Activated CD8-positive, alpha-beta memory T cell treated with anti-CD3 and anti-CD28 coated beads, Interleukin-2, amount 50 U/mL, for 24 hours (primary cell): ENCODE measurements at regions not wholly inside any gene's neighbourhood (a gene's known extent, or its start where the extent isn't known, plus 50 kb on each side); places are given as distances from the start of the nearest gene placed in this dataset.

ENCODE experiments used
- DNase-seq: peaks from one replicate; pipeline ENCODE4 v3.0.0-alpha.2; 2020; ENCODE audit errors: extremely low read depth

- DNase-seq = no peak
These were observed 254.1 kb downstream of the TRIB2 start for GRCh38 chr2:12970861-12971260.

GRCh38 chr2:12971581-12972365 lies 255.0 kb downstream of the TRIB2 start:
- no peak for DNase-seq

- no peak for DNase-seq
These were observed 261.5 kb downstream of the TRIB2 start for GRCh38 chr2:12978066-12978835.

- no peak for DNase-seq
These were observed 262.3 kb downstream of the TRIB2 start for GRCh38 chr2:12979066-12979465.

GRCh38 chr2:12980817-12981216 lies 264.1 kb downstream of the TRIB2 start:
- DNase-seq = no peak

- DNase-seq = no peak
These were observed 265.4 kb downstream of the TRIB2 start for GRCh38 chr2:12982149-12982584.

- no peak for DNase-seq
These were observed 270.5 kb downstream of the TRIB2 start for GRCh38 chr2:12987246-12987645.

- no peak for DNase-seq
These were observed 271.5 kb downstream of the TRIB2 start for GRCh38 chr2:12988279-12988678.

- no peak for DNase-seq
These were observed 273.8 kb downstream of the TRIB2 start for GRCh38 chr2:12990523-12990922.

- DNase-seq = no peak
These were observed 281.9 kb downstream of the TRIB2 start for GRCh38 chr2:12998685-12999084.

- DNase-seq = no peak
These were observed 284.1 kb downstream of the TRIB2 start for GRCh38 chr2:13000664-13001363.

- no peak for DNase-seq
These were observed 284.7 kb downstream of the TRIB2 start for GRCh38 chr2:13001408-13001807.

GRCh38 chr2:13002536-13003331 lies 286.0 kb downstream of the TRIB2 start:
- DNase-seq = no peak

- DNase-seq = no peak
These were observed 286.8 kb downstream of the TRIB2 start for GRCh38 chr2:13003500-13003899.

- DNase-seq = no peak
These were observed 288.3 kb downstream of the TRIB2 start for GRCh38 chr2:13005048-13005447.

- no peak for DNase-seq
These were observed 289.1 kb downstream of the TRIB2 start for GRCh38 chr2:13005761-13006335.

GRCh38 chr2:13006426-13006825 lies 289.7 kb downstream of the TRIB2 start:
- no peak for DNase-seq

GRCh38 chr2:13006829-13007717 lies 290.3 kb downstream of the TRIB2 start:
- DNase-seq = peak; percentile 38

- DNase-seq = no peak
These were observed 292.4 kb downstream of the TRIB2 start for GRCh38 chr2:13009027-13009642.

GRCh38 chr2:13010283-13010682 lies 293.5 kb downstream of the TRIB2 start:
- no peak for DNase-seq
